ENCODE measurements at regions not wholly inside any gene's neighbourhood (a gene's known extent, or its start where the extent isn't known, plus 50 kb on each side); places are given as distances from the start of the nearest gene placed in this dataset.

DNA sequence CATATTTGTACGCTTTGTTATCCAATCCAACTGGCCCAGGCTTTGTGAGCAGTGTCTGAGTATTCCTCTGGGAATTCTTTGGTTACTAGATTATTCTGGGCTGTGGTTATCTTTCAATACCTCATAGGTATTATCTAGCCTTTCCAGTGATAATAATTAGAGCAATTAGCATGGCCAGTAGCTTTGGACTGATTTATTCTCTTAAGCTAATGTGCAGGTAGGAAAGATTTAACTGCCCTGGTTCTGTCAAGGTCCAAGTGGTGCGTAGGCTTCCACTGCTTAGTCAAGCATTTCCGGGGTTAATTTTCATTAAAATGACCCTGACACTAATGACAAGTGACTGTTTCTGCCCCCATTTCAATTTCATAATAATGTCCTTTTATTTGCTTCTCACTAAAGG is 54.2 kb upstream of the PMFBP1 start:
- TF ChIP-seq YY1 (IDR thresholded peaks at IDR 0.05; ENCODE audit: low read depth): no peak
- no peak for TF ChIP-seq EGR1 (IDR thresholded peaks at IDR 0.05)
- TF ChIP-seq, protein P1, sequence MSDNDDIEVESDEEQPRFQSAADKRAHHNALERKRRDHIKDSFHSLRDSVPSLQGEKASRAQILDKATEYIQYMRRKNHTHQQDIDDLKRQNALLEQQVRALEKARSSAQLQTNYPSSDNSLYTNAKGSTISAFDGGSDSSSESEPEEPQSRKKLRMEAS (IDR thresholded peaks at IDR 0.05): no peak
- no peak for TF ChIP-seq TAF1 (IDR thresholded peaks at IDR 0.05; ENCODE audit: low read depth)
- TF ChIP-seq, protein P2, sequence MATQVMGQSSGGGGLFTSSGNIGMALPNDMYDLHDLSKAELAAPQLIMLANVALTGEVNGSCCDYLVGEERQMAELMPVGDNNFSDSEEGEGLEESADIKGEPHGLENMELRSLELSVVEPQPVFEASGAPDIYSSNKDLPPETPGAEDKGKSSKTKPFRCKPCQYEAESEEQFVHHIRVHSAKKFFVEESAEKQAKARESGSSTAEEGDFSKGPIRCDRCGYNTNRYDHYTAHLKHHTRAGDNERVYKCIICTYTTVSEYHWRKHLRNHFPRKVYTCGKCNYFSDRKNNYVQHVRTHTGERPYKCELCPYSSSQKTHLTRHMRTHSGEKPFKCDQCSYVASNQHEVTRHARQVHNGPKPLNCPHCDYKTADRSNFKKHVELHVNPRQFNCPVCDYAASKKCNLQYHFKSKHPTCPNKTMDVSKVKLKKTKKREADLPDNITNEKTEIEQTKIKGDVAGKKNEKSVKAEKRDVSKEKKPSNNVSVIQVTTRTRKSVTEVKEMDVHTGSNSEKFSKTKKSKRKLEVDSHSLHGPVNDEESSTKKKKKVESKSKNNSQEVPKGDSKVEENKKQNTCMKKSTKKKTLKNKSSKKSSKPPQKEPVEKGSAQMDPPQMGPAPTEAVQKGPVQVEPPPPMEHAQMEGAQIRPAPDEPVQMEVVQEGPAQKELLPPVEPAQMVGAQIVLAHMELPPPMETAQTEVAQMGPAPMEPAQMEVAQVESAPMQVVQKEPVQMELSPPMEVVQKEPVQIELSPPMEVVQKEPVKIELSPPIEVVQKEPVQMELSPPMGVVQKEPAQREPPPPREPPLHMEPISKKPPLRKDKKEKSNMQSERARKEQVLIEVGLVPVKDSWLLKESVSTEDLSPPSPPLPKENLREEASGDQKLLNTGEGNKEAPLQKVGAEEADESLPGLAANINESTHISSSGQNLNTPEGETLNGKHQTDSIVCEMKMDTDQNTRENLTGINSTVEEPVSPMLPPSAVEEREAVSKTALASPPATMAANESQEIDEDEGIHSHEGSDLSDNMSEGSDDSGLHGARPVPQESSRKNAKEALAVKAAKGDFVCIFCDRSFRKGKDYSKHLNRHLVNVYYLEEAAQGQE (IDR thresholded peaks at IDR 0.05; ENCODE audit: low read depth): no peak
- no peak for TF ChIP-seq ZBTB7A (IDR thresholded peaks at IDR 0.05; ENCODE audit: low read depth)
- TF ChIP-seq CREB1 (IDR thresholded peaks at IDR 0.05; ENCODE audit: low read depth): no peak
- TF ChIP-seq CEBPB (IDR thresholded peaks at IDR 0.05): no peak
- TF ChIP-seq, protein P3, sequence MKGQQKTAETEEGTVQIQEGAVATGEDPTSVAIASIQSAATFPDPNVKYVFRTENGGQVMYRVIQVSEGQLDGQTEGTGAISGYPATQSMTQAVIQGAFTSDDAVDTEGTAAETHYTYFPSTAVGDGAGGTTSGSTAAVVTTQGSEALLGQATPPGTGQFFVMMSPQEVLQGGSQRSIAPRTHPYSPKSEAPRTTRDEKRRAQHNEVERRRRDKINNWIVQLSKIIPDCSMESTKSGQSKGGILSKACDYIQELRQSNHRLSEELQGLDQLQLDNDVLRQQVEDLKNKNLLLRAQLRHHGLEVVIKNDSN (IDR thresholded peaks at IDR 0.05): no peak
- no peak for TF ChIP-seq EP300 (IDR thresholded peaks at IDR 0.05; ENCODE audit: borderline replicate concordance)
- no peak for TF ChIP-seq TCF12 (IDR thresholded peaks at IDR 0.05; ENCODE audit: low read depth)
